ENCODE measurements at regions not wholly inside any gene's neighbourhood (a gene's known extent, or its start where the extent isn't known, plus 50 kb on each side); places are given as distances from the start of the nearest gene placed in this dataset.

- no peaks in the 10 kb centered on the region for H3K9me3 ChIP-seq
- H3K4me1 ChIP-seq (ENCODE audit: control insufficient read depth in 1 of 2, insufficient read depth in 1 of 2, low read depth in 1 of 2, low read length in 1 of 2) = no peaks in the 10 kb centered on the region
- no peak for TF ChIP-seq CTCF (IDR thresholded peaks at IDR 0.05)
- no peak overlapping the region for H3K27ac ChIP-seq
- no peak overlapping the region for H3K4me3 ChIP-seq (ENCODE audit: low read depth in 1 of 2, low read length in 1 of 2)
- H3K27me3 ChIP-seq = no peaks in the 10 kb centered on the region
- H3K36me3 ChIP-seq = no peaks in the 10 kb centered on the region
Observed at GRCh38 chr1:81010126-81010525, 790.6 kb upstream of the ADGRL2 start.

- no peak overlapping the region for H3K27ac ChIP-seq
Observed at GRCh38 chr1:81008293-81008692, 792.4 kb upstream of the ADGRL2 start.

GRCh38 chr1:81007024-81007423, 793.7 kb upstream of the ADGRL2 start:
- no peaks in the 10 kb centered on the region for H3K27me3 ChIP-seq
- H3K4me1 ChIP-seq (ENCODE audit: control insufficient read depth in 1 of 2, insufficient read depth in 1 of 2, low read depth in 1 of 2, low read length in 1 of 2) = no peaks in the 10 kb centered on the region
- no peak overlapping the region for H3K27ac ChIP-seq
- TF ChIP-seq CTCF (IDR thresholded peaks at IDR 0.05) = no peak
- no peak overlapping the region for H3K4me3 ChIP-seq (ENCODE audit: low read depth in 1 of 2, low read length in 1 of 2)
- no peaks in the 10 kb centered on the region for H3K9me3 ChIP-seq
- no peaks in the 10 kb centered on the region for H3K36me3 ChIP-seq

More at GRCh38 chr1:81008293-81008692, 792.4 kb upstream of the ADGRL2 start:
- Histone ChIP-seq H3K4me3 (ENCODE audit: low read depth in 1 of 2, low read length in 1 of 2) (no peak overlapping the region), H3K9me3 (no peaks in the 10 kb centered on the region), H3K4me1 (ENCODE audit: control insufficient read depth in 1 of 2, insufficient read depth in 1 of 2, low read depth in 1 of 2, low read length in 1 of 2) (no peaks in the 10 kb centered on the region), H3K36me3 (no peaks in the 10 kb centered on the region), H3K27me3 (no peaks in the 10 kb centered on the region)
- no peak for TF ChIP-seq CTCF (IDR thresholded peaks at IDR 0.05)

GRCh38 chr1:81006502-81006901, 794.2 kb upstream of the ADGRL2 start:
- Histone ChIP-seq H3K27me3 (no peaks in the 10 kb centered on the region), H3K4me3 (ENCODE audit: low read depth in 1 of 2, low read length in 1 of 2) (no peak overlapping the region), H3K27ac (no peak overlapping the region), H3K4me1 (ENCODE audit: control insufficient read depth in 1 of 2, insufficient read depth in 1 of 2, low read depth in 1 of 2, low read length in 1 of 2) (no peaks in the 10 kb centered on the region), H3K9me3 (no peaks in the 10 kb centered on the region), H3K36me3 (no peaks in the 10 kb centered on the region)
- TF ChIP-seq CTCF (IDR thresholded peaks at IDR 0.05) = no peak

GRCh38 chr1:81004011-81004410, 796.7 kb upstream of the ADGRL2 start:
- TF ChIP-seq CTCF (IDR thresholded peaks at IDR 0.05) = no peak
- H3K27me3 ChIP-seq = no peaks in the 10 kb centered on the region
- H3K36me3 ChIP-seq = no peaks in the 10 kb centered on the region
- H3K9me3 ChIP-seq = no peaks in the 10 kb centered on the region
- H3K4me3 ChIP-seq (ENCODE audit: low read depth in 1 of 2, low read length in 1 of 2) = no peak overlapping the region
- H3K27ac ChIP-seq = no peak overlapping the region
- H3K4me1 ChIP-seq (ENCODE audit: control insufficient read depth in 1 of 2, insufficient read depth in 1 of 2, low read depth in 1 of 2, low read length in 1 of 2) = no peaks in the 10 kb centered on the region

GRCh38 chr1:80994934-80995333, 805.8 kb upstream of the ADGRL2 start:
- Histone ChIP-seq H3K36me3 (no peaks in the 10 kb centered on the region), H3K27me3 (no peaks in the 10 kb centered on the region), H3K4me3 (ENCODE audit: low read depth in 1 of 2, low read length in 1 of 2) (no peak overlapping the region), H3K9me3 (no peaks in the 10 kb centered on the region), H3K27ac (no peak overlapping the region), H3K4me1 (ENCODE audit: control insufficient read depth in 1 of 2, insufficient read depth in 1 of 2, low read depth in 1 of 2, low read length in 1 of 2) (no peaks in the 10 kb centered on the region)
- TF ChIP-seq CTCF (IDR thresholded peaks at IDR 0.05) = no peak

All from neutrophil (primary cell).